Ovary (tissue), 7 donors: ENCODE measurements at regions not wholly inside any gene's neighbourhood (a gene's known extent, or its start where the extent isn't known, plus 50 kb on each side); places are given as distances from the start of the nearest gene placed in this dataset.

Source experiments
- DNase-seq, 5 donors: peaks; one replicate each; pipeline ENCODE4 v3.0.0-alpha.2; 2019 to 2020
- H3K27ac ChIP-seq, 2 donors: fragments of 200-600 bp; one replicate each; pipeline versions ENCODE4 v1.5.1 to v1.8.0; 2019 to 2022
- H3K27me3 ChIP-seq: fragments of 200-600 bp; one replicate; pipeline ENCODE4 v1.8.0; 2022
- H3K36me3 ChIP-seq: fragments of 200-600 bp; sonication (generic); one replicate; pipeline ENCODE4 v1.5.1; 2019
- H3K4me1 ChIP-seq: one replicate; pipeline ENCODE4 v1.8.1; 2013; ENCODE audit warnings: mild to moderate bottlenecking, moderate library complexity; ENCODE audit not compliant: insufficient read depth
- H3K4me3 ChIP-seq: fragments of 200-600 bp; sonication (generic); one replicate; pipeline ENCODE4 v1.5.1; 2017
- H3K9me3 ChIP-seq, 2 donors: fragments of 200-600 bp in 1 of 2; sonication (generic) in 1 of 2; one replicate each; pipeline versions ENCODE4 v1.5.1 to v1.8.1; 2013 to 2019; ENCODE audit warnings: mild to moderate bottlenecking in 1 of 2, moderate library complexity in 1 of 2
- EP300 ChIP-seq: sonication (generic); formaldehyde crosslinking; IDR thresholded peaks from one replicate; pipeline ENCODE4 v1.6.1; 2017; ENCODE audit warnings: antibody characterized with exemption
- POLR2A ChIP-seq: fragments of 450-650 bp; IDR thresholded peaks from one replicate; pipeline ENCODE4 v1.6.1; 2017; ENCODE audit warnings: antibody characterized with exemption, mild to moderate bottlenecking, moderate library complexity
- WGBS, 3 donors: extraction: QIAGEN DNeasy Blood & Tissue Kit in 1 of 3; methylation state at CpG; one replicate each; pipeline versions ENCODE4 v1.1.5 to v1.1.7; 2013 to 2017; 5-methylcytosine and 5-hydroxymethylcytosine counted together
- intact Hi-C, 4 donors: fragments of 100-400 bp; cut with DNase I; formaldehyde crosslinking; loops; one replicate each; pipeline versions ENCODE4 v1.11.0 to v1.15.1; 2022 to 2023
- TF ChIP-seq, protein P1 (sequence below), 3 donors: fragments of 450-650 bp in 2 of 3; fragments of 200-600 bp in 1 of 3; IDR thresholded peaks; one replicate each; pipeline versions ENCODE4 v1.5.1 to v1.8.0; 2016 to 2022; ENCODE audit warnings: antibody characterized with exemption in 3 of 3, mild to moderate bottlenecking in 1 of 3
- donor health status: DM: no; HTN: no; CAD: no; lungs with moderate emphysema.
- donor health status: DM: no; HTN: no; CAD: no.
- donor health status: Bipolar disorder and iron deficiency.
- donor health status: DM: no; HTN: no; CAD: no.
- donor health status: DM: yes; HTN: yes; CAD: no.

DNA sequence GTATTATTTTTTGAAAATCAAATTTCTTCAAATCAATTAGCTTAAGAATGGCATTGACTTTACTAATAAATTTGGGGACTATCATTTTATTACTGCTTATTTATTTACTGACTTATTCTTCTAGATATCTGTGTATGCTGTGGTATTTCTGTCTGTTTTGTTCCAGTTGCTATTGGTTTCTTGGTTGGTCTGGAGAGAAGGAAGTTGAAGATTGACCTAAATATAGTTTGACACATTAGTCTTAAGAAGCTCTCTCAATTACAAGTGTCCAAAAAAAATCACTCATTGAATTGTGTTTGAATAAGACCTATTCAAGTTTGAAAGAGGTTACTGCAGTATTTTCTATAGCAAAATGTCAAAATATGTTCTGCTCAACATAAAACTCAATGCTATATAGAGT lies 153.3 kb upstream of the KYNU start:
- TF ChIP-seq POLR2A (no peak), EP300 (no peak)
- TF ChIP-seq, protein P1, sequence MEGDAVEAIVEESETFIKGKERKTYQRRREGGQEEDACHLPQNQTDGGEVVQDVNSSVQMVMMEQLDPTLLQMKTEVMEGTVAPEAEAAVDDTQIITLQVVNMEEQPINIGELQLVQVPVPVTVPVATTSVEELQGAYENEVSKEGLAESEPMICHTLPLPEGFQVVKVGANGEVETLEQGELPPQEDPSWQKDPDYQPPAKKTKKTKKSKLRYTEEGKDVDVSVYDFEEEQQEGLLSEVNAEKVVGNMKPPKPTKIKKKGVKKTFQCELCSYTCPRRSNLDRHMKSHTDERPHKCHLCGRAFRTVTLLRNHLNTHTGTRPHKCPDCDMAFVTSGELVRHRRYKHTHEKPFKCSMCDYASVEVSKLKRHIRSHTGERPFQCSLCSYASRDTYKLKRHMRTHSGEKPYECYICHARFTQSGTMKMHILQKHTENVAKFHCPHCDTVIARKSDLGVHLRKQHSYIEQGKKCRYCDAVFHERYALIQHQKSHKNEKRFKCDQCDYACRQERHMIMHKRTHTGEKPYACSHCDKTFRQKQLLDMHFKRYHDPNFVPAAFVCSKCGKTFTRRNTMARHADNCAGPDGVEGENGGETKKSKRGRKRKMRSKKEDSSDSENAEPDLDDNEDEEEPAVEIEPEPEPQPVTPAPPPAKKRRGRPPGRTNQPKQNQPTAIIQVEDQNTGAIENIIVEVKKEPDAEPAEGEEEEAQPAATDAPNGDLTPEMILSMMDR (IDR thresholded peaks at IDR 0.05), result no peak
- intact Hi-C loops, result no loop called here
- Histone ChIP-seq H3K9me3 (no peaks in the 10 kb centered on the region), H3K36me3 (no peaks in the 10 kb centered on the region), H3K27ac (no peak overlapping the region), H3K4me1 (no peaks in the 10 kb centered on the region), H3K4me3 (no peak overlapping the region), H3K27me3 (no peaks in the 10 kb centered on the region)
- DNase-seq, result no peak

DNA sequence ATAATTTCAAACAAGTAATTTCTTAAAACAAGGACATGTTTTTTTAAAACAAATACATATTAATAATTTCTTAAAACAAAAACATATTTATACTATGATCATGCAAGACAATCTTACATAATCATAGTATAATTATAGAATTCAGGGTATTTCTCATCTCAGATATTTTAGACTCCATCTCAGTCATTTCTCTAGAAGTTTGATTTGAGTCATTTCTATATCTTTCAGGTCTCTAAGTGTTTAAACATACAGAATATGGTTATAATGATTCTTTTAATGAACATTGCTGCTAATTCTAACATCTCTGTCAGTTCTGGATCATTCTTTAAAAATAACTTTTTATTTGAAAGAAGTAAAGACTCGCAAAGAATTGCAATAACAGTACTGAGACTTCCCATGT lies 154.2 kb upstream of the KYNU start:
- intact Hi-C loops, result no loop called here
- TF ChIP-seq EP300, result no peak
- Histone ChIP-seq H3K9me3 (no peaks in the 10 kb centered on the region), H3K36me3 (no peaks in the 10 kb centered on the region), H3K4me1 (no peaks in the 10 kb centered on the region), H3K27me3 (no peaks in the 10 kb centered on the region), H3K4me3 (no peak overlapping the region), H3K27ac (no peak overlapping the region)
- DNase-seq, result no peak
- WGBS, 3 donors, result 84 to 96% (median 87%) methylated on average over 1 of the region's 1 CpG

DNA sequence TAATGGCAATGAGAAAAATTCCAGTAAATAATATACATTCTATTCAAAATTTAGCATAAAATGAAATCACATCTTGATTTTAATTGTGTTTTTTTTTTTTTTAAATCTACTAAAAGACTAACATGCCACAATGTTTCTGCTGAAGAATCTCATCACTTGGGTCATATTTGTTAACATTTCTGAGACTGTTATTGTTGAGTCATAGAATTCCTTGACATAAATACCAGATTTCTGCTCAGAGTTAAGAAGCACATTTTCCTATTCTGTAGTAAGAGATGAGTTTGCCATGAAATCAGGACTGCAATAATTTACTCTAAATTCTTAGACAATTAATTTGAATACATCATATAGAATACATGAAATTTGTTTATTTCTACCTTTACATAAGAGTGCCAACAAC lies 154.9 kb upstream of the KYNU start:
- H3K4me3 ChIP-seq, result no peak overlapping the region
- H3K9me3 ChIP-seq, result no peaks in the 10 kb centered on the region
- H3K27me3 ChIP-seq, result no peaks in the 10 kb centered on the region
- H3K27ac ChIP-seq, result no peak overlapping the region
- no peaks in the 10 kb centered on the region for H3K4me1 ChIP-seq
- no peak for DNase-seq
- no peaks in the 10 kb centered on the region for H3K36me3 ChIP-seq
- no peak for TF ChIP-seq EP300
- no peak for TF ChIP-seq POLR2A
- TF ChIP-seq, protein P1 (IDR thresholded peaks at IDR 0.05), result no peak
- intact Hi-C loops, result no loop called here

DNA sequence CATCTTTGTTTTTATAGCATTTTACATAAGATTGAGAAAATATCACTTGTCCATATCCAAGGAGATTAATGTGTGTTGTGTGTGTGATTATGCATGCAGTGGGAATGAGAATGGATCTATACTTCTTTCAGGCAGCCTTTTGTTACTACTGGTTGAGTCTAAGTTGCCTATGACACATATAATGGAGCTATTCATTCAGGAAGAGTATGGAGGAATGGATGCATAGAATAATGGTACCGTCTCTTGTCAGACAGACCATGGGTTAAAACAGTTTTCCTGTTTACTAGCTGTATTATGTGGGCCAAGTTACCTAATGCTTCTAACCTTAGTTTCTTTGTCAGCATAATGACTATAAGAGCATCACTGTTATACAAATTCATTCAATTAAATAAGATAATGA lies 155.4 kb upstream of the KYNU start:
- Histone ChIP-seq H3K27me3 (no peaks in the 10 kb centered on the region), H3K4me1 (no peaks in the 10 kb centered on the region), H3K27ac (no peak overlapping the region), H3K9me3 (no peaks in the 10 kb centered on the region), H3K36me3 (no peaks in the 10 kb centered on the region), H3K4me3 (no peak overlapping the region)
- TF ChIP-seq EP300 (no peak), POLR2A (no peak)
- TF ChIP-seq, protein P1 (IDR thresholded peaks at IDR 0.05), result no peak
- DNase-seq, result no peak
- 89 to 93% (median 92%) methylated on average over 1 of the region's 1 CpG for WGBS, 3 donors
- intact Hi-C loops, result no loop called here

DNA sequence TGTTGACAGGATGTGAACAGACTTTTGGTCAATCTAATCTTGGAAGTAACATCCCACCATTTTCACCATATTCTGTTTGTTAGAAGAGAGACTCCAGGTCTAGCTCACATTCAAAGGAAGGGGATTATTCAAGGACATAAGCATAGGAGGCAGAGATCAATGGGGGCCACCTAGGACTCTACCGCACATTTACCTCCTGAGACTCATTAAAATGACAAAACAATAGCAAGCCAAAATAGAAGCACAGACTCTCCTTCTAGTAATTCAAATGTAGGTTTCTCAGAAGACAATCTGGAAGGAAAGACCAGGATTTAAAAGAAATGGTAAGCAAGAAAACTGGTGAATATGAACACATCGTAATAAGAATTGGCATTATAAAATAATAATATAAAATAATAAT lies 156.4 kb upstream of the KYNU start:
- H3K36me3 ChIP-seq, result no peaks in the 10 kb centered on the region
- no peaks in the 10 kb centered on the region for H3K9me3 ChIP-seq
- H3K27ac ChIP-seq, result no peak overlapping the region
- no peak overlapping the region for H3K4me3 ChIP-seq
- 84 to 87% (median 86%) methylated on average over 2 of the region's 2 CpGs for WGBS, 3 donors
- no peaks in the 10 kb centered on the region for H3K4me1 ChIP-seq
- intact Hi-C loops, result no loop called here
- TF ChIP-seq POLR2A (no peak), EP300 (no peak)
- TF ChIP-seq, protein P1 (IDR thresholded peaks at IDR 0.05), result no peak
- no peak for DNase-seq
- H3K27me3 ChIP-seq, result no peaks in the 10 kb centered on the region
